ENCODE measurements at regions not wholly inside any gene's neighbourhood (a gene's known extent, or its start where the extent isn't known, plus 50 kb on each side); places are given as distances from the start of the nearest gene placed in this dataset.

DNA sequence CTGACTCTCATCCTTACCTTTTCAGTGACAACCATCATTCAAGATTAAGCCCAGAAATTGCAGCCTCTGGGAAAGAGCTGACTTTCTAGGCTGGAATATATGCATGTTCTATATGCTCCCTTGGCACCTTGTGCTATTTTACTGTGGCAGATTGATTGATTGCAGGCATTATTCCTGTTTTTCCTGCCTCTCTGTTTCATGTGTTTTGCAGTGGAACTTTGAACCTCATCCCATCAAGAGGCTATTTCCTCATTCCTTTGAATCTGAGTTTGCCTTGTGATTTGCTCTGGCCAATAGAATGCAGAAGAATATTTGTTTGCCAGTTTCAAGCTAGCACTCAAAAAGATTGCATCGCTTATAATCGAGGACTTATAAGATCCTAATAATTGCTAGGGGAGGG lies 174.8 kb upstream of the DCN start:
- TF ChIP-seq, protein P1, sequence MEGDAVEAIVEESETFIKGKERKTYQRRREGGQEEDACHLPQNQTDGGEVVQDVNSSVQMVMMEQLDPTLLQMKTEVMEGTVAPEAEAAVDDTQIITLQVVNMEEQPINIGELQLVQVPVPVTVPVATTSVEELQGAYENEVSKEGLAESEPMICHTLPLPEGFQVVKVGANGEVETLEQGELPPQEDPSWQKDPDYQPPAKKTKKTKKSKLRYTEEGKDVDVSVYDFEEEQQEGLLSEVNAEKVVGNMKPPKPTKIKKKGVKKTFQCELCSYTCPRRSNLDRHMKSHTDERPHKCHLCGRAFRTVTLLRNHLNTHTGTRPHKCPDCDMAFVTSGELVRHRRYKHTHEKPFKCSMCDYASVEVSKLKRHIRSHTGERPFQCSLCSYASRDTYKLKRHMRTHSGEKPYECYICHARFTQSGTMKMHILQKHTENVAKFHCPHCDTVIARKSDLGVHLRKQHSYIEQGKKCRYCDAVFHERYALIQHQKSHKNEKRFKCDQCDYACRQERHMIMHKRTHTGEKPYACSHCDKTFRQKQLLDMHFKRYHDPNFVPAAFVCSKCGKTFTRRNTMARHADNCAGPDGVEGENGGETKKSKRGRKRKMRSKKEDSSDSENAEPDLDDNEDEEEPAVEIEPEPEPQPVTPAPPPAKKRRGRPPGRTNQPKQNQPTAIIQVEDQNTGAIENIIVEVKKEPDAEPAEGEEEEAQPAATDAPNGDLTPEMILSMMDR (conservative IDR thresholded peaks at IDR 0.05; ENCODE audit: low read length): no peak
- no peak for TF ChIP-seq EZH2phosphoT487 (IDR thresholded peaks at IDR 0.05; ENCODE audit: borderline replicate concordance, low read depth, low read length)
